Mucosa of descending colon (tissue), 3 donors: ENCODE measurements at regions not wholly inside any gene's neighbourhood (a gene's known extent, or its start where the extent isn't known, plus 50 kb on each side); places are given as distances from the start of the nearest gene placed in this dataset.

Experiments used
- ATAC-seq: fragments of 200-7000 bp; cut with Tn5 transposase; one replicate; pipeline ENCODE4 v1.9.1; 2020; ENCODE audit warnings: mild to moderate bottlenecking, moderate library complexity
- DNase-seq, 3 donors: peaks; one replicate each; pipeline ENCODE4 v3.0.0-alpha.2; 2020
- H3K36me3 ChIP-seq: fragments of 200-600 bp; one replicate; pipeline ENCODE4 v1.8.0; 2021; ENCODE audit warnings: low read depth, mild to moderate bottlenecking
- H3K4me1 ChIP-seq: fragments of 200-600 bp; one replicate; pipeline ENCODE4 v1.8.0; 2021; ENCODE audit warnings: low read depth, mild to moderate bottlenecking
- H3K4me3 ChIP-seq: fragments of 200-600 bp; one replicate; pipeline ENCODE4 v1.8.0; 2021; ENCODE audit warnings: mild to moderate bottlenecking
- H3K9me3 ChIP-seq: fragments of 200-600 bp; one replicate; pipeline ENCODE4 v1.8.0; 2021; ENCODE audit warnings: mild to moderate bottlenecking
- intact Hi-C, 2 donors: fragments of 100-400 bp; cut with DNase I in 1 of 2; cut with micrococcal nuclease in 1 of 2; formaldehyde crosslinking; loops; one replicate each; pipeline versions ENCODE4 v1.11.0 to v1.11.1; 2022; cut with DNase I, micrococcal nuclease
- TF ChIP-seq, protein P1 (sequence below): fragments of 200-600 bp; IDR thresholded peaks from one replicate; pipeline ENCODE4 v1.8.0; 2022; ENCODE audit warnings: antibody characterized with exemption, mild to moderate bottlenecking
- donor health status: DM: no; HTN: no; CAD: no; lungs with moderate emphysema.
- donor health status: DM: no; HTN: no; CAD: no.
- donor health status: DM: no; HTN: yes; CAD: no.

DNA sequence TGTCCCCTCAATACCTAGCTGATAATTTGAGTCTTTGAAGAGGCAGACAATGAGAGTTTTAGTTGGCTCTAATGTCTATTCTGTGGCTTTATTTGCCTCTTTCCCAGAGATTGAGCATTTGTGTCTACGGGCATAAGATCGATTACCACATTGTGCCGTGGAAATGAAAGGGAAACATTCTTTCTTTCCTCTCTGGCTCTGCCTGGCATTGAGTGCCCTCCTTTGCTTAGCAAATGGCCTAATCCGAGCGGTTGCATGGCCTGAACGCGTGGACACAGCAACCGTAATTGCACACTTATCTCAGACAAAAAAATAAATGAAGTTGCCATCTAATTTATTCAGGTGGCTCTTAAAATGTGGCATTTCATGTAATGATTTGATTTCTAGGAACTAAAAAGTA lies 247.9 kb downstream of the ADGRL2 start:
- Histone ChIP-seq H3K36me3 (no peaks in the 10 kb centered on the region), H3K4me3 (no peak overlapping the region), H3K4me1 (no peaks in the 10 kb centered on the region), H3K9me3 (no peaks in the 10 kb centered on the region)
- DNase-seq, result no peak
- intact Hi-C loops, result no loop called here
- TF ChIP-seq, protein P1, sequence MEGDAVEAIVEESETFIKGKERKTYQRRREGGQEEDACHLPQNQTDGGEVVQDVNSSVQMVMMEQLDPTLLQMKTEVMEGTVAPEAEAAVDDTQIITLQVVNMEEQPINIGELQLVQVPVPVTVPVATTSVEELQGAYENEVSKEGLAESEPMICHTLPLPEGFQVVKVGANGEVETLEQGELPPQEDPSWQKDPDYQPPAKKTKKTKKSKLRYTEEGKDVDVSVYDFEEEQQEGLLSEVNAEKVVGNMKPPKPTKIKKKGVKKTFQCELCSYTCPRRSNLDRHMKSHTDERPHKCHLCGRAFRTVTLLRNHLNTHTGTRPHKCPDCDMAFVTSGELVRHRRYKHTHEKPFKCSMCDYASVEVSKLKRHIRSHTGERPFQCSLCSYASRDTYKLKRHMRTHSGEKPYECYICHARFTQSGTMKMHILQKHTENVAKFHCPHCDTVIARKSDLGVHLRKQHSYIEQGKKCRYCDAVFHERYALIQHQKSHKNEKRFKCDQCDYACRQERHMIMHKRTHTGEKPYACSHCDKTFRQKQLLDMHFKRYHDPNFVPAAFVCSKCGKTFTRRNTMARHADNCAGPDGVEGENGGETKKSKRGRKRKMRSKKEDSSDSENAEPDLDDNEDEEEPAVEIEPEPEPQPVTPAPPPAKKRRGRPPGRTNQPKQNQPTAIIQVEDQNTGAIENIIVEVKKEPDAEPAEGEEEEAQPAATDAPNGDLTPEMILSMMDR, result no peak
- no peak for ATAC-seq

DNA sequence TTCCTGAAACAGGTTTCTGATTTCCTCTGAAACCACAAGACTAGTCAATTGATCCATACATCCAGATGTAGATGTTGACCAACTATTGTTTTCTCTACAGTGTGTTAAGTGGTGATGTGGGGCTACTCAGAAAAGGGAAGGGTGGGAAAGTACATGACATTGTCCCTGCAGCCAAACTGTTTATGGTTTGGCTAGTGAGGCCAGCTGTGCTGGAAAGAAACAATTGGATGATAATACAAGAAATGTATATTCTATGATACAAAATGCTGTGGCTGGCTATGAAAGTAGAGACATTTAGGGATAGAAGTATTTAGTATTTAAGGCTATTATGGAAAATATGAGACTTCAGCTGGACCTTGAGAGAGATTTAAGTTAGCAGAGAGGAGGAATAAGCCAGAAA lies 244.5 kb downstream of the ADGRL2 start:
- intact Hi-C loops, result no loop called here
- TF ChIP-seq, protein P1, result no peak
- no peaks in the 10 kb centered on the region for H3K4me1 ChIP-seq
- ATAC-seq, result no peak
- no peaks in the 10 kb centered on the region for H3K9me3 ChIP-seq
- DNase-seq, result no peak
- no peaks in the 10 kb centered on the region for H3K36me3 ChIP-seq
- no peak overlapping the region for H3K4me3 ChIP-seq

DNA sequence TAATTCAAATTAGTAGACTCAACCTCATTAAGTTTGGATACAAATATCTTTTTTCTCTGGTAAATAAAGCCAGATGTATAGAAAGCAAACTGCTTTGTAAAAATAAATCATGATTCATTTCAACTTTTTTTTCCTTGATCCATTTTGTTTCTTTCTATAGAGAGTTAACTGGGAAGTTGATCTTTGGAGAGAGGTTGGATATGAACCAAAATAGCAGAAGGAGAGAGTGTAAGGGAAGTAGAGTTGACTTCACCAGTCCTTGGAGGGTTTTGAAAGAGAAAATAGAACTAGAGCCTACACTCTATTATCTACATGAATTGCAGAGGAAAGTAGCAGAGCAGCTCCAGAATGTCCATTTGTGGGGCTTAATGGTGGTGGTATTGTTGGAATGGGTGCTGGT lies 243.8 kb downstream of the ADGRL2 start:
- intact Hi-C loops, result no loop called here
- no peaks in the 10 kb centered on the region for H3K4me1 ChIP-seq
- DNase-seq (no peak), ATAC-seq (no peak)
- no peaks in the 10 kb centered on the region for H3K9me3 ChIP-seq
- H3K36me3 ChIP-seq, result no peaks in the 10 kb centered on the region
- TF ChIP-seq, protein P1, result no peak
- H3K4me3 ChIP-seq, result no peak overlapping the region

DNA sequence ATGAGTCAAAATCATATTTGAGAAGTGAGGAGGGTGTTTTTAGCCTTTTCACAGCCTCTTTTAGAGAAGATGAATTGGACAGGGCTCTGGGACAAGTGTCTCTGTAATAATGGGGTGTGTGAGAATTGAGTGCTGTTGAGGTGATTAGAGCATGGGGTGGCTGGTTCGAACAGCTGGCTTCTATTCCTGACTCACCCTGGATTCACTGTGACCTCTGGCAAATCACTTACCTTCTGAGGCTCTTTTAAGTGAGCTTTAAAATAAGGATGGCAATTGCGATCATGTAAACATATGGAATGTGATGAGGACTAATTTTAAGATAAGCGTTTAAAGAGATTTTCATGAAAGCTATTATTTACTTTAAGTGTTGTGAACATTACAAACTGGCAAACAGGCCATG lies 243.4 kb downstream of the ADGRL2 start:
- no peak for DNase-seq
- Histone ChIP-seq H3K9me3 (no peaks in the 10 kb centered on the region), H3K36me3 (no peaks in the 10 kb centered on the region), H3K4me3 (no peak overlapping the region), H3K4me1 (no peaks in the 10 kb centered on the region)
- TF ChIP-seq, protein P1, result no peak
- intact Hi-C loops, result no loop called here
- no peak for ATAC-seq

DNA sequence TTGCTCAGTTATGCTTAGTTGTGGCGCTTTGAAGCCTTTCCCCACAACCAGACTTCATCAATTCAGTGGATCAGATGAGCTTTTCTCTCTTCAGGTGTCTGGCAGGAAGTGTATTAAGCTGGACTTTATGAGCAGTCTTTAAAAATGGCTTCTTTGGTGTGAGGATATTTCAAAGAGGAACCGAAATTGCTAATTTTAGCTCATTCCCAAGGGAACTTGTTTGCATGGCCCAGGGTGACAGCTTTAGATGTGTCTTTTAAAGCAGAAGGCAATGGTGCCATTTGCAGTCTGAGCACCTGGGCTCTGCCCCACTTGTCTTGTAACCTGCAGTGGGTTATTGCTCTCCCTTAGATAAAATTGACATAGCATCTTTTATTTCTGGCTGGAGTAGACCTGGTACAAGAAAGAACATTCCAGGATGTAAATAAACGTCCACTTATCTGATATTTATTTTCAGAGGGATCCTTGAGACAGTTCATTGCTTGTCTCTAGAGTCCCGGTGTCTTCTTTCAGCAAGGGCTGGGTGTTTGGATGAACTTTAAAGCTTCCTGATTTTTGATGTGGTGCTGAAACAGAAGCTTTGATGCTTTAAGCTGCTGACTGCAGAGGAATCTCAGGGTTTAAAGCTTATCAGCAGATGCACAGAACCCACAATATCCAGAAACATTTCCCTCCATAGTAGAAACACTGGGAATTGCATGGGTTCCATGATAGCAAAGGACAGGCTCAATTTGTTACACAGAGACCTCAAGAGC lies 241.7 kb downstream of the ADGRL2 start:
- TF ChIP-seq, protein P1, result no peak
- ATAC-seq (no peak), DNase-seq (no peak)
- Histone ChIP-seq H3K4me3 (no peak overlapping the region), H3K4me1 (no peaks in the 10 kb centered on the region), H3K9me3 (no peaks in the 10 kb centered on the region), H3K36me3 (no peaks in the 10 kb centered on the region)
- intact Hi-C loops, result no loop called here
